ENCODE measurements at regions not wholly inside any gene's neighbourhood (a gene's known extent, or its start where the extent isn't known, plus 50 kb on each side); places are given as distances from the start of the nearest gene placed in this dataset.

DNA sequence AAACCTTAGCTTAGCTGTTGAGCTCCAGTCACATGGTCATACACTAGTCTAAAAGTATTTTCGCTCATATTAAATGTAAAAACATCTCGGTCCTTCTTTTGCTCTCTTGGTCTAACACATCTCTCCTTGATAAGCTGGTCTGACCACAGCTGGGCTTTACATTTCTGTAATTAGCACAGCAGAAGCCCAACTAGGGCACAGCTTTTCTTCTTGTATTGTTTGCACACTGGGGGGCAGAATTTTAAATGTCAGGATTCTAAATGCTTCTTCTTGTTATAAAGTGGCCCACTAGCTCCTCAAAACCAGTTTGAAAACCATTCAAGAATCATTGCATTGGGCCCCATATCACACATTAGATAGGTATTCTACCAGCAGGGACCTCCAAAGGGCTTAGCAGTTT is 289.1 kb upstream of the PKN2 start:
- Histone ChIP-seq H3K9ac (ENCODE audit: control insufficient read depth, insufficient read depth, low read length) (no peak overlapping the region), H3K4me3 (no peak overlapping the region), H3K79me2 (ENCODE audit: control insufficient read depth, insufficient read depth, low read length) (no peaks in the 10 kb centered on the region), H4K20me1 (ENCODE audit: control insufficient read depth, insufficient read depth) (no peaks in the 10 kb centered on the region), H2AFZ (ENCODE audit: control insufficient read depth, low read depth, low read length) (no peak overlapping the region), H3K4me2 (ENCODE audit: control insufficient read depth, insufficient read depth) (no peak overlapping the region), H3K27me3 (replicated peaks in 1 of 2; ENCODE audit: control insufficient read depth in 2 of 2, insufficient read depth in 2 of 2, low read length in 1 of 2) (no peaks in the 10 kb centered on the region), H3K27ac (ENCODE audit: control insufficient read depth, insufficient read depth) (no peak overlapping the region), H3K9me3 (replicated peaks; ENCODE audit: control insufficient read depth, insufficient read depth, low read length) (no peaks in the 10 kb centered on the region; the same call in 2 of the 3 replicates), H3K36me3 (ENCODE audit: control insufficient read depth in 2 of 2, insufficient read depth in 2 of 2, low read length in 1 of 2) (no peaks in the 10 kb centered on the region), H3K4me1 (ENCODE audit: control insufficient read depth, insufficient read depth, low read length) (peaks cover 4% of the 10 kb centered on the region; the same call in 1 of the 2 replicates)
- FAIRE-seq = no peak
- SMC1A ChIA-PET (ENCODE audit: uncharacterized antibody, unreplicated experiment) = interaction anchor here (0.7 to 1.5 kb wide), 3 partner anchors 9 to 1064 kb away, joined by 3 to 4 read pairs (median 3); no protein-coding TSS in a partner anchor
- in situ Hi-C loops (cut with MboI) (no loop called here), intact Hi-C loops (cut with micrococcal nuclease; ENCODE audit: unreplicated experiment) (no loop called here)
- DNase-seq (ENCODE audit: low read depth, low spot score) = no peak
- no TSS peak for BruUV-seq (replicated peaks)
- RAD21 ChIA-PET (ENCODE audit: unreplicated experiment) = no interaction called here
- 37% methylated on average over 2 of the region's 2 CpGs for WGBS (ENCODE audit: insufficient coverage, insufficient replicate concordance, low lambda C conversion rate, missing lambda C conversion rate)
- TF ChIP-seq SMC3 (IDR thresholded peaks at IDR 0.05; ENCODE audit: borderline replicate concordance, low read length) (no peak), RELA (IDR thresholded peaks at IDR 0.05; ENCODE audit: borderline replicate concordance, partially characterized antibody) (no peak), YBX1 (IDR thresholded peaks at IDR 0.05) (no peak), CHD1 (IDR thresholded peaks at IDR 0.05; ENCODE audit: low read depth, low read length) (no peak), PAX8 (IDR thresholded peaks at IDR 0.05) (no peak)
- TF ChIP-seq, protein P1, sequence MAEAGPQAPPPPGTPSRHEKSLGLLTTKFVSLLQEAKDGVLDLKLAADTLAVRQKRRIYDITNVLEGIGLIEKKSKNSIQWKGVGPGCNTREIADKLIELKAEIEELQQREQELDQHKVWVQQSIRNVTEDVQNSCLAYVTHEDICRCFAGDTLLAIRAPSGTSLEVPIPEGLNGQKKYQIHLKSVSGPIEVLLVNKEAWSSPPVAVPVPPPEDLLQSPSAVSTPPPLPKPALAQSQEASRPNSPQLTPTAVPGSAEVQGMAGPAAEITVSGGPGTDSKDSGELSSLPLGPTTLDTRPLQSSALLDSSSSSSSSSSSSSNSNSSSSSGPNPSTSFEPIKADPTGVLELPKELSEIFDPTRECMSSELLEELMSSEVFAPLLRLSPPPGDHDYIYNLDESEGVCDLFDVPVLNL (IDR thresholded peaks at IDR 0.05; ENCODE audit: low read depth, low read length) = no peak
- TF ChIP-seq, protein P2, sequence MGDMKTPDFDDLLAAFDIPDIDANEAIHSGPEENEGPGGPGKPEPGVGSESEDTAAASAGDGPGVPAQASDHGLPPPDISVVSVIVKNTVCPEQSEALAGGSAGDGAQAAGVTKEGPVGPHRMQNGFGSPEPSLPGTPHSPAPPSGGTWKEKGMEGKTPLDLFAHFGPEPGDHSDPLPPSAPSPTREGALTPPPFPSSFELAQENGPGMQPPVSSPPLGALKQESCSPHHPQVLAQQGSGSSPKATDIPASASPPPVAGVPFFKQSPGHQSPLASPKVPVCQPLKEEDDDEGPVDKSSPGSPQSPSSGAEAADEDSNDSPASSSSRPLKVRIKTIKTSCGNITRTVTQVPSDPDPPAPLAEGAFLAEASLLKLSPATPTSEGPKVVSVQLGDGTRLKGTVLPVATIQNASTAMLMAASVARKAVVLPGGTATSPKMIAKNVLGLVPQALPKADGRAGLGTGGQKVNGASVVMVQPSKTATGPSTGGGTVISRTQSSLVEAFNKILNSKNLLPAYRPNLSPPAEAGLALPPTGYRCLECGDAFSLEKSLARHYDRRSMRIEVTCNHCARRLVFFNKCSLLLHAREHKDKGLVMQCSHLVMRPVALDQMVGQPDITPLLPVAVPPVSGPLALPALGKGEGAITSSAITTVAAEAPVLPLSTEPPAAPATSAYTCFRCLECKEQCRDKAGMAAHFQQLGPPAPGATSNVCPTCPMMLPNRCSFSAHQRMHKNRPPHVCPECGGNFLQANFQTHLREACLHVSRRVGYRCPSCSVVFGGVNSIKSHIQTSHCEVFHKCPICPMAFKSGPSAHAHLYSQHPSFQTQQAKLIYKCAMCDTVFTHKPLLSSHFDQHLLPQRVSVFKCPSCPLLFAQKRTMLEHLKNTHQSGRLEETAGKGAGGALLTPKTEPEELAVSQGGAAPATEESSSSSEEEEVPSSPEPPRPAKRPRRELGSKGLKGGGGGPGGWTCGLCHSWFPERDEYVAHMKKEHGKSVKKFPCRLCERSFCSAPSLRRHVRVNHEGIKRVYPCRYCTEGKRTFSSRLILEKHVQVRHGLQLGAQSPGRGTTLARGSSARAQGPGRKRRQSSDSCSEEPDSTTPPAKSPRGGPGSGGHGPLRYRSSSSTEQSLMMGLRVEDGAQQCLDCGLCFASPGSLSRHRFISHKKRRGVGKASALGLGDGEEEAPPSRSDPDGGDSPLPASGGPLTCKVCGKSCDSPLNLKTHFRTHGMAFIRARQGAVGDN (IDR thresholded peaks at IDR 0.05) = no peak
- CTCF ChIA-PET = interaction anchor here (0.8 to 0.9 kb wide), 3 partner anchors 9 to 214 kb away, joined by 3 to 4 read pairs (median 3); no protein-coding TSS in a partner anchor
- POLR2A ChIA-PET = no interaction called here
- ATAC-seq = no peak

All from GM12878 (cell line).